ENCODE measurements at regions not wholly inside any gene's neighbourhood (a gene's known extent, or its start where the extent isn't known, plus 50 kb on each side); places are given as distances from the start of the nearest gene placed in this dataset.

DNA sequence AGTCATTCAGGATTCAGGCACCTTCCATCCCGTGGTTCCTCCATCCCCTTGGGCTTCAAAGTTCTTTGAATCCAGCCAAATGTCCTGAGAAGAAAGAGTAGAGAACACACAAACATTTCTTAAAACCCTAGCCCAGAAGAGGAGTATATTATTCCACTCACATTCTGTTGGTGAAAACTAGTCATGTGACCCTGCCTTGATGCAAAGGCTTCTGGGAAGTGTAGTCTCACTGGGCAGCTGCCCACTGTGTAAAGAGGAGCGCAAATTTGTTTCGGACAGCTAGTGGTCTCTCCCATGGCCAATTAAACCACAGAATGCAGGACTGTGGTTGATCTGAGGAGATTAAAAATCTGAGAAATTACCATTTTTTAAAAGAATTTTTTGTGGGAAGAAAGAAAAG, 304.4 kb downstream of the SUCLA2 start:
- H3K4me3 ChIP-seq (replicated peaks in 1 of 3; ENCODE audit: insufficient read depth in 1 of 3, low read depth in 2 of 3, low read length in 3 of 3): no peak overlapping the region
- FAIRE-seq: no peak
- no peak overlapping the region for H2AFZ ChIP-seq (ENCODE audit: low read length)
- intact Hi-C loops (cut with micrococcal nuclease; ENCODE audit: unreplicated experiment) (no loop called here), in situ Hi-C loops (cut with HindIII; ENCODE audit: extremely low pct_ligation_motif_present, low pct_unique_long_range_greater_than_20kb) (no loop called here)
- WGBS (ENCODE audit: low lambda C conversion rate): 4% methylated on average over 3 of the region's 3 CpGs
- H3K4me2 ChIP-seq (ENCODE audit: low read depth, low read length): no peak overlapping the region
- TF ChIP-seq THAP11 (CRISPR knock-in tag; IDR thresholded peaks at IDR 0.05) (0 out of 2 replicates have a peak, but pooled peaks have one; percentile 40), ZNF143 (CRISPR knock-in tag; IDR thresholded peaks at IDR 0.05) (peak; percentile 73), ZNF850 (CRISPR knock-in tag; conservative IDR thresholded peaks at IDR 0.05) (no peak)
- TF ChIP-seq, protein P1, sequence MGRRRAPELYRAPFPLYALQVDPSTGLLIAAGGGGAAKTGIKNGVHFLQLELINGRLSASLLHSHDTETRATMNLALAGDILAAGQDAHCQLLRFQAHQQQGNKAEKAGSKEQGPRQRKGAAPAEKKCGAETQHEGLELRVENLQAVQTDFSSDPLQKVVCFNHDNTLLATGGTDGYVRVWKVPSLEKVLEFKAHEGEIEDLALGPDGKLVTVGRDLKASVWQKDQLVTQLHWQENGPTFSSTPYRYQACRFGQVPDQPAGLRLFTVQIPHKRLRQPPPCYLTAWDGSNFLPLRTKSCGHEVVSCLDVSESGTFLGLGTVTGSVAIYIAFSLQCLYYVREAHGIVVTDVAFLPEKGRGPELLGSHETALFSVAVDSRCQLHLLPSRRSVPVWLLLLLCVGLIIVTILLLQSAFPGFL (CRISPR knock-in tag; IDR thresholded peaks at IDR 0.05): no peak
- ChIA-PET CTCF (ENCODE audit: low intra/inter-chr PET ratio, low total read pairs) (no interaction called here), POLR2A (no interaction called here)
- BruUV-seq (replicated peaks): no TSS peak
- H4K20me1 ChIP-seq (ENCODE audit: insufficient read depth, low read length): no peaks in the 10 kb centered on the region
- no peak for DNase-seq (ENCODE audit: low spot score)
- H3K27me3 ChIP-seq (ENCODE audit: control insufficient read depth in 1 of 2, insufficient read depth in 2 of 2, low read length in 2 of 2): no peaks in the 10 kb centered on the region
- H3K9ac ChIP-seq (ENCODE audit: insufficient read depth, low read depth, low read length): no peak overlapping the region
- no peaks in the 10 kb centered on the region for H3K36me3 ChIP-seq (replicated peaks in 1 of 2; ENCODE audit: control insufficient read depth in 1 of 2, insufficient read depth in 2 of 2, low read length in 2 of 2)
- no peak overlapping the region for H3K27ac ChIP-seq (ENCODE audit: extremely low read length, insufficient read depth, low read length)
- no peak for ATAC-seq
- H3K79me2 ChIP-seq (ENCODE audit: insufficient read depth, low read length): no peaks in the 10 kb centered on the region
- no peaks in the 10 kb centered on the region for H3K9me3 ChIP-seq (ENCODE audit: low read length)
- no peaks in the 10 kb centered on the region for H3K4me1 ChIP-seq (ENCODE audit: insufficient read depth, low read length)

DNA sequence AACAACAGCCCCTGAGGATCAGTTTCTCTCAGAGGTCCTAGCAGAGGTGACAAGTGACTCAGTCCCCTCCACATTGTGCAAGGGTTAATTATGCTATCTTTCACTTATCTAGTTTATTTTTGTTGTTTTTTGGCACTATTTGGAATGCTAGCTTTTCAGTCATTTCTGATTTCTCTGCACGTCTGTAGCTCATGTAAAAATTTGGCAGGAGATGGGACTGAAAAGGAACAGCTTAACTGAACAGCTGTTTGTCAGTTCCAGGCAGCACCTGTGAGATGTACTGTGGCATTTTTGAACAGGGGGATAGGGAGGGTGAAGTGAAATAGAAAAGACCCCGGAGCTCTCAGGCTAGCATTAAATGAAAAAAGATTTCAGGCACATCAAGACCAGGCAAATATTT, 313.5 kb downstream of the SUCLA2 start:
- WGBS (ENCODE audit: low lambda C conversion rate): 0% methylated on average over 2 of the region's 2 CpGs
- H3K4me1 ChIP-seq (ENCODE audit: insufficient read depth, low read length): no peaks in the 10 kb centered on the region
- ATAC-seq (no peak), DNase-seq (ENCODE audit: low spot score) (no peak), FAIRE-seq (no peak)
- intact Hi-C loops (cut with micrococcal nuclease; ENCODE audit: unreplicated experiment) (no loop called here), in situ Hi-C loops (cut with HindIII; ENCODE audit: extremely low pct_ligation_motif_present, low pct_unique_long_range_greater_than_20kb) (no loop called here)
- no peaks in the 10 kb centered on the region for H3K9me3 ChIP-seq (ENCODE audit: low read length)
- H3K27me3 ChIP-seq (ENCODE audit: control insufficient read depth in 1 of 2, insufficient read depth in 2 of 2, low read length in 2 of 2): no peaks in the 10 kb centered on the region; a peak in 1 of 5 replicates
- H3K27ac ChIP-seq (ENCODE audit: extremely low read length, insufficient read depth, low read length): no peak overlapping the region
- no peak overlapping the region for H3K9ac ChIP-seq (ENCODE audit: insufficient read depth, low read depth, low read length)
- H3K4me2 ChIP-seq (ENCODE audit: low read depth, low read length): no peak overlapping the region
- H4K20me1 ChIP-seq (ENCODE audit: insufficient read depth, low read length): no peaks in the 10 kb centered on the region
- ChIA-PET POLR2A (no interaction called here), CTCF (ENCODE audit: low intra/inter-chr PET ratio, low total read pairs) (no interaction called here)
- no peak overlapping the region for H2AFZ ChIP-seq (ENCODE audit: low read length)
- no peaks in the 10 kb centered on the region for H3K36me3 ChIP-seq (replicated peaks in 1 of 2; ENCODE audit: control insufficient read depth in 1 of 2, insufficient read depth in 2 of 2, low read length in 2 of 2)
- H3K79me2 ChIP-seq (ENCODE audit: insufficient read depth, low read length): no peaks in the 10 kb centered on the region
- no TSS peak for BruUV-seq (replicated peaks)
- no peak overlapping the region for H3K4me3 ChIP-seq (replicated peaks in 1 of 3; ENCODE audit: insufficient read depth in 1 of 3, low read depth in 2 of 3, low read length in 3 of 3)
- TF ChIP-seq ZBTB7B (CRISPR knock-in tag; IDR thresholded peaks at IDR 0.05): no peak
- no peak for TF ChIP-seq ZNF883 (CRISPR knock-in tag; IDR thresholded peaks at IDR 0.05; ENCODE audit: not compliant biosample characterization)
- no peak for TF ChIP-seq ZBTB7A (CRISPR knock-in tag; IDR thresholded peaks at IDR 0.05)
- TF ChIP-seq ZSCAN20 (CRISPR knock-in tag; IDR thresholded peaks at IDR 0.05; ENCODE audit: borderline replicate concordance): no peak
- TF ChIP-seq RFX3 (CRISPR knock-in tag; IDR thresholded peaks at IDR 0.05): no peak
- TF ChIP-seq TMF1 (CRISPR knock-in tag; IDR thresholded peaks at IDR 0.05; ENCODE audit: low read depth): no peak
- TF ChIP-seq ZNF761 (CRISPR knock-in tag; conservative IDR thresholded peaks at IDR 0.05): no peak
- no peak for TF ChIP-seq ZNF530 (CRISPR knock-in tag; IDR thresholded peaks at IDR 0.05; ENCODE audit: low read depth)
- TF ChIP-seq SOX6 (IDR thresholded peaks at IDR 0.05): no peak
- no peak for TF ChIP-seq SOX6 (CRISPR knock-in tag; IDR thresholded peaks at IDR 0.05)
- TF ChIP-seq, protein P2, sequence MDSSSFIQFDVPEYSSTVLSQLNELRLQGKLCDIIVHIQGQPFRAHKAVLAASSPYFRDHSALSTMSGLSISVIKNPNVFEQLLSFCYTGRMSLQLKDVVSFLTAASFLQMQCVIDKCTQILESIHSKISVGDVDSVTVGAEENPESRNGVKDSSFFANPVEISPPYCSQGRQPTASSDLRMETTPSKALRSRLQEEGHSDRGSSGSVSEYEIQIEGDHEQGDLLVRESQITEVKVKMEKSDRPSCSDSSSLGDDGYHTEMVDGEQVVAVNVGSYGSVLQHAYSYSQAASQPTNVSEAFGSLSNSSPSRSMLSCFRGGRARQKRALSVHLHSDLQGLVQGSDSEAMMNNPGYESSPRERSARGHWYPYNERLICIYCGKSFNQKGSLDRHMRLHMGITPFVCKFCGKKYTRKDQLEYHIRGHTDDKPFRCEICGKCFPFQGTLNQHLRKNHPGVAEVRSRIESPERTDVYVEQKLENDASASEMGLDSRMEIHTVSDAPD (CRISPR knock-in tag; IDR thresholded peaks at IDR 0.05): no peak
- TF ChIP-seq, protein P3, sequence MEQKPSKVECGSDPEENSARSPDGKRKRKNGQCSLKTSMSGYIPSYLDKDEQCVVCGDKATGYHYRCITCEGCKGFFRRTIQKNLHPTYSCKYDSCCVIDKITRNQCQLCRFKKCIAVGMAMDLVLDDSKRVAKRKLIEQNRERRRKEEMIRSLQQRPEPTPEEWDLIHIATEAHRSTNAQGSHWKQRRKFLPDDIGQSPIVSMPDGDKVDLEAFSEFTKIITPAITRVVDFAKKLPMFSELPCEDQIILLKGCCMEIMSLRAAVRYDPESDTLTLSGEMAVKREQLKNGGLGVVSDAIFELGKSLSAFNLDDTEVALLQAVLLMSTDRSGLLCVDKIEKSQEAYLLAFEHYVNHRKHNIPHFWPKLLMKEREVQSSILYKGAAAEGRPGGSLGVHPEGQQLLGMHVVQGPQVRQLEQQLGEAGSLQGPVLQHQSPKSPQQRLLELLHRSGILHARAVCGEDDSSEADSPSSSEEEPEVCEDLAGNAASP (CRISPR knock-in tag; IDR thresholded peaks at IDR 0.05; ENCODE audit: borderline replicate concordance): no peak
- TF ChIP-seq XBP1 (CRISPR knock-in tag; IDR thresholded peaks at IDR 0.05): no peak

Measured in HepG2 (cell line).